ENCODE measurements at regions not wholly inside any gene's neighbourhood (a gene's known extent, or its start where the extent isn't known, plus 50 kb on each side); places are given as distances from the start of the nearest gene placed in this dataset.
"Not testable (repeated sequence)": the region's sequence is repeated elsewhere in the genome, so short reads cannot be mapped to it uniquely, and the experiment has no call there.

DNA sequence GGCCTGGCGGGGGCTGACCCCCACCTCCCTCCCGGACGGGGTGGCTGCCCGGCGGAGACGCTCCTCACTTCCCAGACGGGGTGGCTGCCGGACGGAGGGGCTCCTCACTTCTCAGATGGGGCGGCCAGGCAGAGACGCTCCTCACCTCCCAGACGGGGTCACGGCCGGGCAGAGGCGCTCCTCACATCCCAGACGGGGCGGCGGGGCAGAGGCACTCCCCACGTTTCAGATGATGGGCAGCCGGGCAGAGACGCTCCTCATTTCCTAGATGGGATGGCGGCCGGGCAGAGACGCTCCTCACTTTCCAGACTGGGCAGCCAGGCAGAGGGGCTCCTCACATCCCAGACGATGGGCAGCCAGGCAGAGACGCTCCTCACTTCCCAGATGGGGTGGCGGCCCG, 149.3 kb upstream of the CCZ1B start:
- TF ChIP-seq, protein P1, sequence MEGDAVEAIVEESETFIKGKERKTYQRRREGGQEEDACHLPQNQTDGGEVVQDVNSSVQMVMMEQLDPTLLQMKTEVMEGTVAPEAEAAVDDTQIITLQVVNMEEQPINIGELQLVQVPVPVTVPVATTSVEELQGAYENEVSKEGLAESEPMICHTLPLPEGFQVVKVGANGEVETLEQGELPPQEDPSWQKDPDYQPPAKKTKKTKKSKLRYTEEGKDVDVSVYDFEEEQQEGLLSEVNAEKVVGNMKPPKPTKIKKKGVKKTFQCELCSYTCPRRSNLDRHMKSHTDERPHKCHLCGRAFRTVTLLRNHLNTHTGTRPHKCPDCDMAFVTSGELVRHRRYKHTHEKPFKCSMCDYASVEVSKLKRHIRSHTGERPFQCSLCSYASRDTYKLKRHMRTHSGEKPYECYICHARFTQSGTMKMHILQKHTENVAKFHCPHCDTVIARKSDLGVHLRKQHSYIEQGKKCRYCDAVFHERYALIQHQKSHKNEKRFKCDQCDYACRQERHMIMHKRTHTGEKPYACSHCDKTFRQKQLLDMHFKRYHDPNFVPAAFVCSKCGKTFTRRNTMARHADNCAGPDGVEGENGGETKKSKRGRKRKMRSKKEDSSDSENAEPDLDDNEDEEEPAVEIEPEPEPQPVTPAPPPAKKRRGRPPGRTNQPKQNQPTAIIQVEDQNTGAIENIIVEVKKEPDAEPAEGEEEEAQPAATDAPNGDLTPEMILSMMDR (IDR thresholded peaks at IDR 0.05): not testable (repeated sequence)
- not testable (repeated sequence) for TF ChIP-seq POLR2A (IDR thresholded peaks at IDR 0.05)

Measured in adrenal gland (tissue), 5 donors.